ENCODE measurements at regions not wholly inside any gene's neighbourhood (a gene's known extent, or its start where the extent isn't known, plus 50 kb on each side); places are given as distances from the start of the nearest gene placed in this dataset.

- TF ChIP-seq CTCF (IDR thresholded peaks at IDR 0.05; ENCODE audit: low read depth, low read length, poor library complexity, severe bottlenecking): no peak
- TF ChIP-seq EZH2phosphoT487 (IDR thresholded peaks at IDR 0.05; ENCODE audit: borderline replicate concordance, low read length): no peak
Measured at GRCh38 chr18:38464024-38464423, 898.4 kb upstream of the CELF4 start.

Measured in DOHH2 (cell line).